ENCODE measurements at regions not wholly inside any gene's neighbourhood (a gene's known extent, or its start where the extent isn't known, plus 50 kb on each side); places are given as distances from the start of the nearest gene placed in this dataset.

DNA sequence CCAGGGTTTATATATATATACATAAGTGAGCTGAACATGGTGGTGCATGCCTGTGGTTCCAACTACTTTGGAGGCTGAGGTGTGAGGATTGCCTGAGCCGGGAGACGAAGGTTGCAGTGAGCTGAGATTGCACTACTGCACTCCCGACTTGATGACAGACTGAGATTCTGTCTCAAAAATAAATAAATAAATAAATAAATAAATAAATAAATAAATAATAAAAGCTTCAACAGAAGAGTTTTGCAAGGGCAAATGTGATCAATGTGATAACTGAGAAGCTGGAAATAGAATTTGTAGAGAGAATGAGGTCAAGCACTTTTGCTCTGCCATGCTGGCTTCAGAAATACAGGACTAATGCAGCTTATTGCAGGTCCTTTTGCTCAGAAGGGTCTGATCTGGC, 855.8 kb upstream of the PRMT6 start:
- TF ChIP-seq, protein P1, sequence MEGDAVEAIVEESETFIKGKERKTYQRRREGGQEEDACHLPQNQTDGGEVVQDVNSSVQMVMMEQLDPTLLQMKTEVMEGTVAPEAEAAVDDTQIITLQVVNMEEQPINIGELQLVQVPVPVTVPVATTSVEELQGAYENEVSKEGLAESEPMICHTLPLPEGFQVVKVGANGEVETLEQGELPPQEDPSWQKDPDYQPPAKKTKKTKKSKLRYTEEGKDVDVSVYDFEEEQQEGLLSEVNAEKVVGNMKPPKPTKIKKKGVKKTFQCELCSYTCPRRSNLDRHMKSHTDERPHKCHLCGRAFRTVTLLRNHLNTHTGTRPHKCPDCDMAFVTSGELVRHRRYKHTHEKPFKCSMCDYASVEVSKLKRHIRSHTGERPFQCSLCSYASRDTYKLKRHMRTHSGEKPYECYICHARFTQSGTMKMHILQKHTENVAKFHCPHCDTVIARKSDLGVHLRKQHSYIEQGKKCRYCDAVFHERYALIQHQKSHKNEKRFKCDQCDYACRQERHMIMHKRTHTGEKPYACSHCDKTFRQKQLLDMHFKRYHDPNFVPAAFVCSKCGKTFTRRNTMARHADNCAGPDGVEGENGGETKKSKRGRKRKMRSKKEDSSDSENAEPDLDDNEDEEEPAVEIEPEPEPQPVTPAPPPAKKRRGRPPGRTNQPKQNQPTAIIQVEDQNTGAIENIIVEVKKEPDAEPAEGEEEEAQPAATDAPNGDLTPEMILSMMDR (IDR thresholded peaks at IDR 0.05; ENCODE audit: low read depth, low read length), result no peak
- TF ChIP-seq, protein P2, sequence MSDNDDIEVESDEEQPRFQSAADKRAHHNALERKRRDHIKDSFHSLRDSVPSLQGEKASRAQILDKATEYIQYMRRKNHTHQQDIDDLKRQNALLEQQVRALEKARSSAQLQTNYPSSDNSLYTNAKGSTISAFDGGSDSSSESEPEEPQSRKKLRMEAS (IDR thresholded peaks at IDR 0.05; ENCODE audit: low read depth, low read length), result no peak
- TF ChIP-seq POLR2A (IDR thresholded peaks at IDR 0.05; ENCODE audit: extremely low read depth, insufficient read length) (no peak), MYC (IDR thresholded peaks at IDR 0.05; ENCODE audit: low read depth, low read length) (no peak)
